K562 (cell line): ENCODE measurements at regions not wholly inside any gene's neighbourhood (a gene's known extent, or its start where the extent isn't known, plus 50 kb on each side); places are given as distances from the start of the nearest gene placed in this dataset.

Experiments
- ATAC-seq: fragments of 200-7000 bp; cut with Tn5 transposase; 3 replicates; pipeline ENCODE4 v1.9.1; 2020; ENCODE audit warnings: moderate library complexity
- BruUV-seq: library from RNA; stranded (reverse); fragments of 400-500 nt; replicated peaks from 2 replicates; lab custom pipeline; 2021; lab: Mats Ljungman, UMichigan
- CTCF ChIA-PET: fragments of 300-600 bp; formaldehyde crosslinking; extraction: SDS; loops from one replicate; lab custom pipeline; 2021; ENCODE audit warnings: low intra/inter-chr PET ratio; lab: Yijun Ruan, JAX
- POLR2A ChIA-PET: fragments of 300-600, 350-650 bp; sonication (Branson Sonifier 250); formaldehyde crosslinking; extraction: SDS; loops from one replicate; lab custom pipeline; 2021; ENCODE audit warnings: antibody characterized with exemption, inconsistent platforms; lab: Yijun Ruan, JAX
- DNase-seq, 4 experiments: peaks; one replicate each; pipeline versions ENCODE4 v3.0.0 to v3.0.0-alpha.2; 2011 to 2018; ENCODE audit warnings: low spot score in 3 of 4, mixed read lengths in 3 of 4; ENCODE audit errors: extremely low read depth in 1 of 4
- FAIRE-seq: peaks from 2 replicates; lab custom pipeline; 2011; peaks lifted over from hg19 to GRCh38; lab: Jason Lieb, UNC
- H2AFZ ChIP-seq: 2 replicates; pipeline ENCODE4 v1.6.0; 2011; ENCODE audit warnings: low read depth, low read length, control low read depth, inconsistent platforms
- H3K27ac ChIP-seq: fragments of 200-600 bp; 3 replicates; pipeline ENCODE4 v1.8.0; 2011; ENCODE audit warnings: low read depth, mild to moderate bottlenecking, control low read depth, inconsistent platforms, low read length, moderate library complexity, mixed read lengths; ENCODE audit errors: extremely low read depth
- H3K27me3 ChIP-seq, 2 experiments: fragments of 300-600 bp in 1 of 2; 2 replicates in 1 of 2; 3 replicates in 1 of 2; pipeline versions ENCODE4 v1.6.0 to v1.8.0; 2011; ENCODE audit warnings: inconsistent platforms in 2 of 2, low read length in 2 of 2, mild to moderate bottlenecking in 1 of 2, mixed read lengths in 1 of 2, moderate library complexity in 1 of 2; ENCODE audit not compliant: control insufficient read depth in 2 of 2, insufficient read depth in 2 of 2
- H3K36me3 ChIP-seq: fragments of 300-600 bp; 3 replicates; pipeline ENCODE4 v1.8.0; 2011; ENCODE audit warnings: mild to moderate bottlenecking, low read length, inconsistent platforms; ENCODE audit not compliant: control insufficient read depth, insufficient read depth
- H3K4me1 ChIP-seq, 2 experiments: fragments of 200-600 bp in 1 of 2; replicated peaks in 1 of 2; 2 replicates in 1 of 2; 3 replicates in 1 of 2; pipeline versions ENCODE4 v1.5.1 to v1.8.0; 2011; ENCODE audit warnings: inconsistent platforms in 2 of 2, low read length in 2 of 2, mild to moderate bottlenecking in 1 of 2, mixed read lengths in 1 of 2, moderate library complexity in 1 of 2; ENCODE audit not compliant: control insufficient read depth in 2 of 2, insufficient read depth in 2 of 2
- H3K4me2 ChIP-seq: 2 replicates; pipeline ENCODE4 v1.6.1; 2011; ENCODE audit warnings: low read length, control low read depth, inconsistent platforms, mixed read lengths; ENCODE audit not compliant: insufficient read depth
- H3K4me3 ChIP-seq: fragments of 200-600 bp; sonication (generic), shearing (Covaris generic); 2 replicates; pipeline ENCODE4 v1.5.1; 2016; ENCODE audit warnings: control low read depth, inconsistent platforms
- H3K79me2 ChIP-seq: fragments of 200-600 bp; 3 replicates; pipeline ENCODE4 v1.8.0; 2011; ENCODE audit warnings: low read length, inconsistent platforms; ENCODE audit not compliant: control insufficient read depth, insufficient read depth
- H3K9ac ChIP-seq, 2 experiments: 2 replicates each; pipeline versions ENCODE4 v1.6.0 to v1.6.1; 2011; ENCODE audit warnings: low read depth in 2 of 2, low read length in 2 of 2, control low read depth in 1 of 2, inconsistent platforms in 1 of 2, mild to moderate bottlenecking in 1 of 2, mixed read lengths in 1 of 2; ENCODE audit not compliant: insufficient read depth in 1 of 2
- H3K9me1 ChIP-seq: one replicate; pipeline ENCODE4 v1.6.0; 2011; ENCODE audit warnings: inconsistent platforms, mild to moderate bottlenecking, low read length, moderate library complexity; ENCODE audit not compliant: control insufficient read depth, insufficient read depth
- H3K9me3 ChIP-seq: replicated peaks from 2 replicates; pipeline ENCODE4 v1.5.1; 2011; ENCODE audit warnings: low read depth, low read length, inconsistent platforms; ENCODE audit not compliant: control insufficient read depth, insufficient read depth
- H4K20me1 ChIP-seq: replicated peaks from 2 replicates; pipeline ENCODE4 v1.6.1; 2011; ENCODE audit warnings: low read length, inconsistent platforms, mixed read lengths; ENCODE audit not compliant: control insufficient read depth, insufficient read depth
- BMI1 ChIP-seq: fragments of 150-350 bp; IDR thresholded peaks from 2 replicates; pipeline ENCODE4 v1.6.1; 2014; ENCODE audit warnings: low read length
- MCM5 ChIP-seq: fragments of 450-650 bp; IDR thresholded peaks from 2 replicates; pipeline ENCODE4 v1.6.1; 2016; ENCODE audit warnings: low read depth
- NR2C2 ChIP-seq, 2 experiments: fragments of 200-800 bp in 1 of 2; sonication (Bioruptor generic) in 1 of 2; sonication (generic) in 1 of 2; formaldehyde crosslinking in 1 of 2; IDR thresholded peaks; 2 replicates each; pipeline versions ENCODE4 v1.6.1 to v1.8.0; 2016 to 2022; ENCODE audit warnings: mild to moderate bottlenecking in 1 of 2, missing compliant biosample characterization in 1 of 2, missing genetic modification characterization in 1 of 2, missing genetic modification reagents in 1 of 2
- ZBTB1 ChIP-seq: sonication (generic); formaldehyde crosslinking; IDR thresholded peaks from 2 replicates; pipeline ENCODE4 v1.8.1; 2023; ENCODE audit warnings: missing genetic modification reagents, low read depth, mild to moderate bottlenecking, borderline replicate concordance
- ZBTB26 ChIP-seq: fragments of 450-650 bp; formaldehyde crosslinking; IDR thresholded peaks from 2 replicates; pipeline ENCODE4 v1.4.0; 2022; ENCODE audit warnings: missing genetic modification characterization
- ZBTB34 ChIP-seq: fragments of 250-450 bp; sonication (Bioruptor Pico); IDR thresholded peaks from 2 replicates; pipeline ENCODE4 v1.8.0; 2021; ENCODE audit warnings: mild to moderate bottlenecking, moderate library complexity
- ZNF12 ChIP-seq: sonication (generic); formaldehyde crosslinking; IDR thresholded peaks from 2 replicates; pipeline ENCODE4 v1.4.0; 2020; ENCODE audit warnings: mild to moderate bottlenecking, missing genetic modification reagents
- WGBS: fragments of 100-300 bp; shearing (Covaris generic); methylation state at CpG from one replicate; pipeline ENCODE4 v1.1.6; 2016; ENCODE audit warnings: low coverage, mixed read lengths; ENCODE audit not compliant: insufficient coverage; ENCODE audit errors: missing lambda C conversion rate; 5-methylcytosine and 5-hydroxymethylcytosine counted together
- in situ Hi-C: fragments of 300-500 bp; cut with MboI; formaldehyde crosslinking; loops from 4 replicates; pipeline ENCODE4 v1.15.0; 2018; ENCODE audit warnings: inconsistent platforms, mixed read lengths
- intact Hi-C: fragments of 100-400 bp; cut with micrococcal nuclease; formaldehyde crosslinking; loops from 2 replicates; pipeline ENCODE4 v1.14.2; 2022

- FAIRE-seq, result no peak
- TF ChIP-seq BMI1 (no peak), ZBTB26 (CRISPR knock-in tag) (no peak), ZBTB34 (CRISPR knock-in tag) (no peak), NR2C2 (CRISPR knock-in tag; IDR thresholded peaks at IDR 0.05) (no peak), NR2C2 (tag; IDR thresholded peaks at IDR 0.05) (no peak), MCM5 (no peak), ZNF12 (CRISPR knock-in tag) (no peak), ZBTB1 (CRISPR knock-in tag) (no peak)
- TF ChIP-seq, all 486 proteins: peak for 0
- 0% methylated on average over 5 of the region's 6 CpGs for WGBS
- Histone ChIP-seq H2AFZ (no peak overlapping the region), H4K20me1 (no peaks in the 10 kb centered on the region), H3K79me2 (no peaks in the 10 kb centered on the region), H3K9ac (no peak overlapping the region), H3K9me1 (no peaks in the 10 kb centered on the region), H3K9me3 (no peaks in the 10 kb centered on the region), H3K4me3 (no peak overlapping the region), H3K4me1 (no peaks in the 10 kb centered on the region), H3K27ac (no peak overlapping the region), H3K27me3 (no peaks in the 10 kb centered on the region), H3K36me3 (no peaks in the 10 kb centered on the region), H3K4me2 (no peak overlapping the region)
- in situ Hi-C loops, result no loop called here
- CTCF ChIA-PET, result no interaction called here
- intact Hi-C loops, result no loop called here
- POLR2A ChIA-PET, result interaction anchor here (0.6 kb wide), 1 partner anchor 1740 kb away, joined by 3 read pairs; no protein-coding TSS in a partner anchor
- no TSS peak for BruUV-seq
- DNase-seq (no peak), ATAC-seq (no peak)
Observed at GRCh38 chr10:105769248-105770184, 1128.4 kb downstream of the SORCS3 start.
